K562 (cell line): ENCODE measurements at regions not wholly inside any gene's neighbourhood (a gene's known extent, or its start where the extent isn't known, plus 50 kb on each side); places are given as distances from the start of the nearest gene placed in this dataset.

Experiments used
- CBX8 ChIP-seq: fragments of 200-600 bp; sonication (generic); IDR thresholded peaks from 2 replicates; pipeline ENCODE4 v1.6.1; 2012; ENCODE audit warnings: borderline replicate concordance, mixed run types, low read depth, mild to moderate bottlenecking, moderate library complexity, mixed read lengths, low read length, control low read depth, inconsistent platforms; ENCODE audit not compliant: poor library complexity, severe bottlenecking; ENCODE audit errors: extremely low read depth
- ETS2 ChIP-seq: IDR thresholded peaks from 2 replicates; pipeline ENCODE4 v1.6.1; 2016; ENCODE audit warnings: borderline replicate concordance, missing genetic modification characterization, mild to moderate bottlenecking, moderate library complexity, missing compliant biosample characterization; ENCODE audit not compliant: poor library complexity, severe bottlenecking
- GABPA ChIP-seq: fragments of 200-800 bp; sonication (Bioruptor generic); conservative IDR thresholded peaks from 2 replicates; pipeline ENCODE4 v1.6.1; 2016; ENCODE audit warnings: low read depth, missing genetic modification characterization, missing compliant biosample characterization
- HLTF ChIP-seq: fragments of 450-650 bp; IDR thresholded peaks from 2 replicates; pipeline ENCODE4 v1.6.1; 2016
- HNRNPH1 ChIP-seq: fragments of 200-400 bp; formaldehyde crosslinking; optimal IDR thresholded peaks from 2 replicates; pipeline ENCODE3; 2017; ENCODE audit warnings: low read depth, mild to moderate bottlenecking, low read length, moderate library complexity
- HOXB6 ChIP-seq: fragments of 250-450 bp; sonication (Bioruptor Pico); IDR thresholded peaks from 2 replicates; pipeline ENCODE4 v1.5.1; 2022; ENCODE audit warnings: mild to moderate bottlenecking, borderline replicate concordance
- KDM4B ChIP-seq, 2 experiments: fragments of 450-650 bp in 1 of 2; sonication (generic) in 1 of 2; IDR thresholded peaks; 2 replicates each; pipeline ENCODE4 v1.6.1; 2016 to 2017; ENCODE audit warnings: borderline replicate concordance in 2 of 2, antibody characterized with exemption in 1 of 2, low read depth in 1 of 2, mild to moderate bottlenecking in 1 of 2
- MAZ ChIP-seq, 2 experiments: fragments of 450-650 bp in 1 of 2; sonication (generic) in 1 of 2; formaldehyde crosslinking; IDR thresholded peaks in 1 of 2; conservative IDR thresholded peaks in 1 of 2; 2 replicates each; pipeline versions ENCODE4 v1.4.0 to v1.5.0; 2020; ENCODE audit warnings: mild to moderate bottlenecking in 1 of 2, missing genetic modification reagents in 1 of 2
- NFE2 ChIP-seq: IDR thresholded peaks from 2 replicates; pipeline ENCODE4 v1.6.1; 2014; ENCODE audit warnings: antibody characterized with exemption, low read depth
- RCOR1 ChIP-seq, 2 experiments: IDR thresholded peaks; 2 replicates each; pipeline ENCODE4 v1.6.1; 2012; ENCODE audit warnings: low read depth in 2 of 2, low read length in 2 of 2, borderline replicate concordance in 1 of 2, improper control_type of control experiment in 1 of 2
- RREB1 ChIP-seq: fragments of 250-450 bp; sonication (Bioruptor Pico); IDR thresholded peaks from 2 replicates; pipeline ENCODE4 v1.4.0; 2020
- TARDBP ChIP-seq: fragments of 450-650 bp; IDR thresholded peaks from 2 replicates; pipeline ENCODE4 v1.6.1; 2016
- TCF7L2 ChIP-seq: fragments of 150-350 bp; IDR thresholded peaks from 2 replicates; pipeline ENCODE4 v1.6.1; 2016; ENCODE audit warnings: low read depth, mild to moderate bottlenecking, low read length, moderate library complexity
- U2AF1 ChIP-seq: fragments of 200-400 bp; formaldehyde crosslinking; optimal IDR thresholded peaks from 2 replicates; pipeline ENCODE3; 2017; ENCODE audit warnings: mild to moderate bottlenecking, low read depth, low read length, moderate library complexity
- ZEB2 ChIP-seq: fragments of 450-650 bp; IDR thresholded peaks from 2 replicates; pipeline ENCODE4 v1.6.1; 2016
- ZNF124 ChIP-seq: sonication (generic); formaldehyde crosslinking; IDR thresholded peaks from 2 replicates; pipeline ENCODE4 v1.8.1; 2022; ENCODE audit warnings: missing genetic modification reagents
- ZNF24 ChIP-seq: fragments of 450-650 bp; IDR thresholded peaks from 2 replicates; pipeline ENCODE4 v1.6.1; 2016
- ZNF280A ChIP-seq: fragments of 450-650 bp; IDR thresholded peaks from 2 replicates; pipeline ENCODE4 v1.6.1; 2018; ENCODE audit warnings: mild to moderate bottlenecking, low read depth; ENCODE audit not compliant: partially characterized antibody
- ZNF766 ChIP-seq: fragments of 200-800 bp; sonication (Bioruptor generic); conservative IDR thresholded peaks from 2 replicates; pipeline ENCODE4 v1.6.1; 2016; ENCODE audit warnings: missing genetic modification characterization, missing compliant biosample characterization

- TF ChIP-seq U2AF1 (no peak), HLTF (no peak), MAZ (CRISPR knock-in tag; conservative IDR thresholded peaks at IDR 0.05 in 1 of 2, IDR thresholded peaks at IDR 0.05 in 1 of 2) (peak; percentile 24 to 49; a peak in 1 of 4 replicates), ETS2 (tag) (no peak), KDM4B (IDR thresholded peaks at IDR 0.05; ENCODE audit: borderline replicate concordance in 2 of 2, low read depth in 1 of 2) (no peak), ZNF766 (CRISPR knock-in tag) (peak; percentile 92), HOXB6 (CRISPR knock-in tag) (no peak), ZEB2 (no peak), TARDBP (no peak), TCF7L2 (no peak), RREB1 (0 out of 2 replicates have a peak, but pooled peaks have one; percentile 43), NFE2 (peak; percentile 77), ZNF124 (CRISPR knock-in tag) (no peak), ZNF24 (no peak), HNRNPH1 (no peak), RCOR1 (IDR thresholded peaks at IDR 0.05; ENCODE audit: borderline replicate concordance in 1 of 2, low read depth in 2 of 2, low read length in 2 of 2) (peak in 1 of 2 experiments; percentile 66; a peak in 1 of 4 replicates), GABPA (tag) (0 out of 2 replicates have a peak, but pooled peaks have one; percentile 27), CBX8 (no peak), ZNF280A (no peak)
Measured at GRCh38 chr12:25692115-25693035, 139.3 kb upstream of the LMNTD1 start (continued).
